PC-3 (cell line): ENCODE measurements at regions not wholly inside any gene's neighbourhood (a gene's known extent, or its start where the extent isn't known, plus 50 kb on each side); places are given as distances from the start of the nearest gene placed in this dataset.
A peak's percentile ranks its signal among the peaks of the same experiment; 100 is the strongest.

Experiments
- ATAC-seq: fragments of 200-7000 bp; cut with Tn5 transposase; 2 replicates; pipeline ENCODE4 v1.9.1; 2020; ENCODE audit warnings: mild to moderate bottlenecking, moderate library complexity
- BruUV-seq: library from RNA; stranded (reverse); fragments of 400-500 nt; replicated peaks from 2 replicates; lab custom pipeline; 2021; lab: Mats Ljungman, UMichigan
- CTCF ChIA-PET: fragments of 300-600 bp; sonication (Branson Sonifier 250); formaldehyde crosslinking; loops from one replicate; lab custom pipeline; 2022; ENCODE audit warnings: antibody characterized with exemption; lab: Charles Lee
- POLR2A ChIA-PET: fragments of 300-600 bp; sonication (Branson Sonifier 250); formaldehyde crosslinking; loops from one replicate; lab custom pipeline; 2022; ENCODE audit warnings: antibody characterized with exemption; ENCODE audit not compliant: unreplicated experiment; lab: Charles Lee
- DNase-seq: peaks from one replicate; pipeline ENCODE4 v3.0.0-alpha.2; 2015
- H2AFZ ChIP-seq: fragments of 300-600 bp; sonication (generic); 2 replicates; pipeline ENCODE4 v1.6.0; 2016; ENCODE audit warnings: antibody characterized with exemption, low read length
- H3F3A ChIP-seq: fragments of 300-600 bp; sonication (generic); one replicate; pipeline ENCODE4 v1.6.0; 2017; ENCODE audit warnings: antibody characterized with exemption, low read length, control low read depth, mild to moderate bottlenecking; ENCODE audit not compliant: unreplicated experiment
- H3K27ac ChIP-seq: fragments of 300-600 bp; sonication (generic); 2 replicates; pipeline ENCODE4 v1.5.1; 2016; ENCODE audit warnings: mild to moderate bottlenecking, low read length
- H3K27me3 ChIP-seq: fragments of 300-600 bp; sonication (generic); 2 replicates; pipeline ENCODE4 v1.6.1; 2016; ENCODE audit warnings: low read length, mixed read lengths
- H3K36me3 ChIP-seq: fragments of 300-600 bp; sonication (generic); 2 replicates; pipeline ENCODE4 v1.6.1; 2016; ENCODE audit warnings: low read depth, mixed run types, low read length, mixed read lengths
- H3K4me1 ChIP-seq: fragments of 300-600 bp; sonication (generic); 2 replicates; pipeline ENCODE4 v1.5.1; 2016; ENCODE audit warnings: low read length; ENCODE audit not compliant: insufficient read depth
- H3K4me2 ChIP-seq: fragments of 300-600 bp; sonication (generic); 2 replicates; pipeline ENCODE4 v1.6.0; 2016; ENCODE audit warnings: low read length
- H3K4me3 ChIP-seq: fragments of 300-600 bp; sonication (generic); 2 replicates; pipeline ENCODE4 v1.5.1; 2016; ENCODE audit warnings: mild to moderate bottlenecking, low read length, mixed read lengths
- H3K79me2 ChIP-seq: fragments of 300-600 bp; sonication (generic); 2 replicates; pipeline ENCODE4 v1.6.1; 2017; ENCODE audit warnings: low read length, mixed read lengths
- H3K9ac ChIP-seq: fragments of 300-600 bp; sonication (generic); 2 replicates; pipeline ENCODE4 v1.6.0; 2016; ENCODE audit warnings: mild to moderate bottlenecking, low read length
- H3K9me2 ChIP-seq: fragments of 300-600 bp; sonication (generic); replicated peaks from 2 replicates; pipeline ENCODE4 v1.6.1; 2016; ENCODE audit warnings: mixed run types, low read length, mixed read lengths
- H3K9me3 ChIP-seq: fragments of 300-600 bp; sonication (generic); 2 replicates; pipeline ENCODE4 v1.6.1; 2016; ENCODE audit warnings: low read length, mixed read lengths
- H4K20me1 ChIP-seq: fragments of 300-600 bp; sonication (generic); 2 replicates; pipeline ENCODE4 v1.6.1; 2016; ENCODE audit warnings: low read length, mixed read lengths
- EZH2 ChIP-seq: fragments of 300-600 bp; sonication (generic); IDR thresholded peaks from one replicate; pipeline ENCODE4 v1.6.1; 2017; ENCODE audit warnings: antibody characterized with exemption, mild to moderate bottlenecking, low read length; ENCODE audit not compliant: unreplicated experiment
- EZH2phosphoT487 ChIP-seq: fragments of 300-600 bp; sonication (generic); IDR thresholded peaks from 2 replicates; pipeline ENCODE4 v1.6.1; 2018; ENCODE audit warnings: mild to moderate bottlenecking, antibody characterized with exemption, low read length, borderline replicate concordance
- intact Hi-C: fragments of 100-400 bp; cut with micrococcal nuclease; formaldehyde crosslinking; loops from 2 replicates; pipeline ENCODE4 v1.9.0; 2023
- TF ChIP-seq, protein P1 (sequence below): fragments of 300-600 bp; sonication (generic); conservative IDR thresholded peaks from 2 replicates; pipeline ENCODE4 v1.5.1; 2017; ENCODE audit warnings: antibody characterized with exemption, low read depth, mild to moderate bottlenecking, low read length

DNA sequence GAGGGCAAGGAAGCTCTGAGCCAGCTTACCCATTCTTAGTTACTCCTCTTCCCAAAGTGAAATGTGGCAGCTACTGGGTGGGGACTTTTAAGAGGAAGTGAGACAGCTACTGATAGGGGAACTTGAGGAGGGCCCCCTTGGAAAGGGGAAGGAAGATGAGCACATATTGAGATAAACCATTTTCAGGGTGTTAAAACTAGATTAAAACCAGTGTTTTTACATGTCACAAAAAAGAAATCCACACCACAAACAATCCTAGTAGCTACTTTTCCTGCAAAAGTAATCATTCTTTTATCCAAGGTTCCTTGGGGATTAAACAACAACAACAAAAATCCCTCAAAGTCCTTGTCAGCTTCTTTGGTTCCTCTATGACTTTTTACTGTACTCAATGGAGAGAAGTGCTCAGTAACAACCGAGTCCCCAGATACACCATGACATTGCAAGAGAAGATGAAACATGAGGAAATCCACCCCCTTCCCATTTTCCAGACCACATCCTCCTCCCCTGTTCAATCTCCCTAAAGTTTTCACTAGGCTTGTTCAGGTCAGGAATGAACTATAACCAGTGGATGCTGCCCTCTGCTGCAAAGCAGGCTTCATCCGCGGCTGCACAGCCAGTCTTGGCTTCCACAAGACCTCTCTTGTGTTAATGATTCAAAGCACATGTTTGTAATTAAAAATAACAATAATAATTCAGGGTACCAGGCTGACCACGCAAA lies 113.5 kb upstream of the TMEM164 start:
- Histone ChIP-seq H4K20me1 (no peaks in the 10 kb centered on the region), H3K9ac (no peak overlapping the region), H3K4me1 (no peaks in the 10 kb centered on the region), H3K27ac (no peak overlapping the region), H3K9me3 (no peaks in the 10 kb centered on the region), H3K79me2 (no peaks in the 10 kb centered on the region), H3K36me3 (no peaks in the 10 kb centered on the region), H3K27me3 (no peaks in the 10 kb centered on the region), H3K9me2 (no peaks in the 10 kb centered on the region), H3K4me3 (no peak overlapping the region), H2AFZ (no peak overlapping the region), H3K4me2 (no peak overlapping the region), H3F3A (no peaks in the 10 kb centered on the region)
- ATAC-seq, result peak; percentile 59
- intact Hi-C loops, result loop anchor here (2.0 kb wide), 1 partner anchor 403 kb away; no protein-coding TSS in a partner anchor
- BruUV-seq, result no TSS peak
- DNase-seq, result peak; percentile 25
- ChIA-PET CTCF (no interaction called here), POLR2A (no interaction called here)
- TF ChIP-seq, protein P1, sequence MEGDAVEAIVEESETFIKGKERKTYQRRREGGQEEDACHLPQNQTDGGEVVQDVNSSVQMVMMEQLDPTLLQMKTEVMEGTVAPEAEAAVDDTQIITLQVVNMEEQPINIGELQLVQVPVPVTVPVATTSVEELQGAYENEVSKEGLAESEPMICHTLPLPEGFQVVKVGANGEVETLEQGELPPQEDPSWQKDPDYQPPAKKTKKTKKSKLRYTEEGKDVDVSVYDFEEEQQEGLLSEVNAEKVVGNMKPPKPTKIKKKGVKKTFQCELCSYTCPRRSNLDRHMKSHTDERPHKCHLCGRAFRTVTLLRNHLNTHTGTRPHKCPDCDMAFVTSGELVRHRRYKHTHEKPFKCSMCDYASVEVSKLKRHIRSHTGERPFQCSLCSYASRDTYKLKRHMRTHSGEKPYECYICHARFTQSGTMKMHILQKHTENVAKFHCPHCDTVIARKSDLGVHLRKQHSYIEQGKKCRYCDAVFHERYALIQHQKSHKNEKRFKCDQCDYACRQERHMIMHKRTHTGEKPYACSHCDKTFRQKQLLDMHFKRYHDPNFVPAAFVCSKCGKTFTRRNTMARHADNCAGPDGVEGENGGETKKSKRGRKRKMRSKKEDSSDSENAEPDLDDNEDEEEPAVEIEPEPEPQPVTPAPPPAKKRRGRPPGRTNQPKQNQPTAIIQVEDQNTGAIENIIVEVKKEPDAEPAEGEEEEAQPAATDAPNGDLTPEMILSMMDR, result peak; percentile 41; the same call in 1 of the 2 replicates
- TF ChIP-seq EZH2phosphoT487 (no peak), EZH2 (no peak)

DNA sequence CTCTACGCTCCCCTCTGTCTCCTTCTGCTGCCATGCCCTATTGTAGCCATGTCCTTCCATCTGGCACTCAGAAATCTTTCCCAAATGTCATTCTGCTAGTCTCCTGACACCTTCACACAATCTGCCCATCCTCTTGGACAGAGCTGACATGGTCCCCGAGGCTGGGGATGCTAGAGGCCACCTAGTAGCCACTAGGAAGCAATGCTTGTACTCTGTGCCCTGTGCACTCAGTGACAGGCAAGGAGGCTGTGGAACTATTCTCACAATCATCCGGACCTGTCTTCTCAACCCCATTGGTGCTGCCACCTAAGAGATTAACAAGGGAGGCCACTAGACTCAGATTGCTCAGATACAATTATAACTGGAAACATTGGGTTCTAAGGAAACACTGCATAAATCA lies 112.6 kb upstream of the TMEM164 start:
- Histone ChIP-seq H3K79me2 (no peaks in the 10 kb centered on the region), H3F3A (no peaks in the 10 kb centered on the region), H2AFZ (0 out of 2 replicates have a peak overlapping the region, but pooled peaks have one; percentile 60), H3K4me2 (no peak overlapping the region), H3K9ac (no peak overlapping the region), H3K9me2 (no peaks in the 10 kb centered on the region), H3K27me3 (no peaks in the 10 kb centered on the region), H3K27ac (no peak overlapping the region), H3K36me3 (no peaks in the 10 kb centered on the region), H3K9me3 (no peaks in the 10 kb centered on the region), H3K4me3 (no peak overlapping the region), H4K20me1 (no peaks in the 10 kb centered on the region), H3K4me1 (no peaks in the 10 kb centered on the region)
- intact Hi-C loops, result loop anchor here (2.0 kb wide), 1 partner anchor 403 kb away; no protein-coding TSS in a partner anchor
- TF ChIP-seq, protein P1, result no peak
- no peak for TF ChIP-seq EZH2
- TF ChIP-seq EZH2phosphoT487, result no peak
- CTCF ChIA-PET, result interaction anchor here (0.6 to 1.7 kb wide), 5 partner anchors 59 to 528 kb away, joined by 3 to 8 read pairs (median 3); no protein-coding TSS in a partner anchor
- POLR2A ChIA-PET, result no interaction called here
- no peak for ATAC-seq
- no TSS peak for BruUV-seq
- DNase-seq, result no peak
